ENCODE measurements at regions not wholly inside any gene's neighbourhood (a gene's known extent, or its start where the extent isn't known, plus 50 kb on each side); places are given as distances from the start of the nearest gene placed in this dataset.
"Not testable (repeated sequence)": the region's sequence is repeated elsewhere in the genome, so short reads cannot be mapped to it uniquely, and the experiment has no call there.

GRCh38 chrX:150268839-150269355 lies 94.2 kb upstream of the MAMLD1 start:
- Histone ChIP-seq H3K27me3 (no peaks in the 10 kb centered on the region), H3K4me1 (no peaks in the 10 kb centered on the region), H3K9me3 (no peaks in the 10 kb centered on the region), H3K36me3 (no peaks in the 10 kb centered on the region), H3K4me3 (ENCODE audit: low read depth, low read length) (no peak overlapping the region)
- TF ChIP-seq CTCF (IDR thresholded peaks at IDR 0.05; ENCODE audit: low read depth, low read length) = no peak
- no peak for DNase-seq

GRCh38 chrX:150269605-150270254 lies 93.4 kb upstream of the MAMLD1 start:
- DNase-seq = no peak
- no peak for TF ChIP-seq CTCF (IDR thresholded peaks at IDR 0.05; ENCODE audit: low read depth, low read length)
- H3K4me1 ChIP-seq = no peaks in the 10 kb centered on the region
- no peaks in the 10 kb centered on the region for H3K9me3 ChIP-seq
- H3K36me3 ChIP-seq = no peaks in the 10 kb centered on the region
- no peaks in the 10 kb centered on the region for H3K27me3 ChIP-seq
- H3K4me3 ChIP-seq (ENCODE audit: low read depth, low read length) = no peak overlapping the region

- H3K27me3 ChIP-seq = no peaks in the 10 kb centered on the region
- H3K4me1 ChIP-seq = no peaks in the 10 kb centered on the region
- no peak for DNase-seq
- no peaks in the 10 kb centered on the region for H3K36me3 ChIP-seq
- H3K4me3 ChIP-seq (ENCODE audit: low read depth, low read length) = no peak overlapping the region
- no peak for TF ChIP-seq CTCF (IDR thresholded peaks at IDR 0.05; ENCODE audit: low read depth, low read length)
- no peaks in the 10 kb centered on the region for H3K9me3 ChIP-seq
Observed at GRCh38 chrX:150270622-150271021, 92.5 kb upstream of the MAMLD1 start.

- not testable (repeated sequence) for H3K9me3 ChIP-seq; H3K27me3 ChIP-seq; H3K36me3 ChIP-seq; H3K4me3 ChIP-seq (ENCODE audit: low read depth, low read length); H3K4me1 ChIP-seq; DNase-seq
Observed at GRCh38 chrX:150273575-150274294, 89.4 kb upstream of the MAMLD1 start.

GRCh38 chrX:150282953-150283352 lies 80.2 kb upstream of the MAMLD1 start:
- TF ChIP-seq CTCF (IDR thresholded peaks at IDR 0.05; ENCODE audit: low read depth, low read length) = no peak
- Histone ChIP-seq H3K36me3 (no peaks in the 10 kb centered on the region), H3K4me3 (ENCODE audit: low read depth, low read length) (no peak overlapping the region), H3K27me3 (no peaks in the 10 kb centered on the region), H3K4me1 (no peaks in the 10 kb centered on the region), H3K9me3 (no peaks in the 10 kb centered on the region)
- no peak for DNase-seq

- TF ChIP-seq CTCF (IDR thresholded peaks at IDR 0.05; ENCODE audit: low read depth, low read length) = no peak
- Histone ChIP-seq H3K4me1 (no peaks in the 10 kb centered on the region), H3K9me3 (no peaks in the 10 kb centered on the region), H3K36me3 (no peaks in the 10 kb centered on the region), H3K4me3 (ENCODE audit: low read depth, low read length) (no peak overlapping the region), H3K27me3 (no peaks in the 10 kb centered on the region)
- no peak for DNase-seq
Observed at GRCh38 chrX:150291014-150291413, 72.1 kb upstream of the MAMLD1 start.
